GM12872 (cell line): ENCODE measurements at regions not wholly inside any gene's neighbourhood (a gene's known extent, or its start where the extent isn't known, plus 50 kb on each side); places are given as distances from the start of the nearest gene placed in this dataset.

Experiments used
- CTCF ChIP-seq: IDR thresholded peaks from 3 replicates; pipeline ENCODE4 v1.5.1; 2011; ENCODE audit warnings: low read depth, mild to moderate bottlenecking, low read length, moderate library complexity; ENCODE audit not compliant: insufficient read depth

- no peak for TF ChIP-seq CTCF
These were observed 386.5 kb upstream of the TCF4 start for GRCh38 chr18:55974521-55974920.

DNA sequence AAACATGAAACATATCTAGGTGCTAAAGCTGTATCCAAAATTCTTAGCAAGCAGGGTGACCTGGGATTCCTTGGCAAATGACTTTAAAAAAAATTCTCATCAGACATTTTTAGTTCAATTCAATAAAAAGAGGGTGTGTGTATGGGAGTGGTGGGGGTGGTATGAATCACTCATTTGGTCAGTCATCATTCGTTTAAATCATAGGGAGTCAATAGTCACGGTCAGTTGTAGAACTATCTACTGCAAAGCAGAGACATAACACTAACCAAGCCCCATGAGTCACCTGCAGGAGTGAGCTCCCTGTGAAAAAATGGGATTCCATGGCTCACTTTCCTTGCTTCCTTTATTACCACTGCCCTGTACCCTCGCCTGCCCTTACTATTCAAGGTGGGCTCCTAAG is 380.6 kb upstream of the TCF4 start:
- TF ChIP-seq CTCF: no peak

DNA sequence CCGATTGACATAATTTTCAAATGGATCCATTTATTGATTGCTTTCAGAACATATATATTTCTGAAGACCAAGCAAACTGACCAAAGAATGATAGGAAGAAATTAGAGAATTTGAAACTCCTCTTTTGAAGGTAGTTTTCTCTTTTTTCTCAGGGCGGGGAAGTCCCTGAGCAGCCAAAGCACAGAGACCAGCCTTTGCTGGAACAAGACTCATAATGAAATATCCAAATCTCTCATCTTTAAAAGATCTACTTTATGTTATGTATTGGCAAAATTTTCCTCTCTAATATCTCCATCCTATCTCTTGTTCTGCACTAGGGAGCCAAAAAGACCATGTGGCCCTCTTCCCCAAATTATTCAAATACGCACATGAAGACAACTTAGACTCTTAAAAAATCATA is 379.0 kb upstream of the TCF4 start:
- TF ChIP-seq CTCF: no peak

GRCh38 chr18:55964171-55964570 is 376.2 kb upstream of the TCF4 start:
- no peak for TF ChIP-seq CTCF

- TF ChIP-seq CTCF: no peak
These were observed 365.3 kb upstream of the TCF4 start for GRCh38 chr18:55953326-55953725.

- no peak for TF ChIP-seq CTCF
These were observed 362.6 kb upstream of the TCF4 start for GRCh38 chr18:55950379-55951166.

DNA sequence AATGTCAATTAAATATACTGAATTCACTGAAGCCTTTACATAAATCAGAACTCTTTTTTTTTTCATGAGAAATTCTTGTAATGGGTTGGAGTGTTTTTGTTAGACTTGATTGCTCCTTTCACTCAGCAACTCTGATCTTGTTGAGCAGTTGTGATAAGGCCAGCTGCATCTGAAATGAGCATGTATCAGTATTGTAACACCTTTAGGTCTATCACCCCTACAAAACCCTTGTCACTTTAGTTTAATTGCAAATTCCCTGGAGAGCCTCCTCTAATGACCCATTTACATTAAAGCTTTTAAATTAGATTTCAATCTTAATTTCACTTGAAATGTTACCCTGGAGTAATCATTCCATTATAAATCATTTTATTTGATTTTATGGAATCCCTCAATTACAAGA is 346.8 kb upstream of the TCF4 start:
- TF ChIP-seq CTCF: no peak

- no peak for TF ChIP-seq CTCF
These were observed 344.7 kb upstream of the TCF4 start for GRCh38 chr18:55932675-55933074.
